Mesenchymal stem cell (in vitro differentiated cells and primary cell): ENCODE measurements at regions not wholly inside any gene's neighbourhood (a gene's known extent, or its start where the extent isn't known, plus 50 kb on each side); places are given as distances from the start of the nearest gene placed in this dataset.

Experiments used
- DNase-seq: peaks from one replicate; pipeline ENCODE4 v3.0.0-alpha.2; 2013
- H2AFZ ChIP-seq: one replicate; pipeline ENCODE4 v1.6.1; 2013; ENCODE audit warnings: low read depth, mild to moderate bottlenecking, control low read depth, inconsistent platforms, low read length, moderate library complexity
- H2AK5ac ChIP-seq: 2 replicates; pipeline ENCODE4 v1.6.1; 2013; ENCODE audit warnings: low read length, moderate library complexity, mild to moderate bottlenecking, inconsistent platforms; ENCODE audit not compliant: severe bottlenecking
- H2BK120ac ChIP-seq: one replicate; pipeline ENCODE4 v1.6.1; 2013; ENCODE audit warnings: low read depth, mild to moderate bottlenecking, inconsistent platforms, low read length, moderate library complexity
- H2BK12ac ChIP-seq, 2 experiments: one replicate each; pipeline ENCODE4 v1.6.1; 2013; ENCODE audit warnings: inconsistent platforms in 2 of 2, low read length in 2 of 2, mild to moderate bottlenecking in 2 of 2, moderate library complexity in 2 of 2, control low read depth in 1 of 2
- H2BK15ac ChIP-seq: one replicate; pipeline ENCODE4 v1.6.1; 2013; ENCODE audit warnings: mild to moderate bottlenecking, low read depth, inconsistent platforms; ENCODE audit not compliant: poor library complexity, severe bottlenecking
- H2BK5ac ChIP-seq: 2 replicates; pipeline ENCODE4 v1.6.1; 2013; ENCODE audit warnings: low read depth, mild to moderate bottlenecking, low read length, control low read depth, inconsistent platforms; ENCODE audit not compliant: poor library complexity, severe bottlenecking
- H3K14ac ChIP-seq, 2 experiments: one replicate each; pipeline ENCODE4 v1.6.1; 2013; ENCODE audit warnings: inconsistent platforms in 2 of 2, low read length in 2 of 2, control low read depth in 1 of 2, mild to moderate bottlenecking in 1 of 2, moderate library complexity in 1 of 2
- H3K18ac ChIP-seq, 2 experiments: one replicate each; pipeline ENCODE4 v1.6.1; 2013; ENCODE audit warnings: inconsistent platforms in 2 of 2, low read length in 2 of 2, control low read depth in 1 of 2, low read depth in 1 of 2, mild to moderate bottlenecking in 1 of 2
- H3K23ac ChIP-seq, 2 experiments: one replicate each; pipeline ENCODE4 v1.6.1; 2013; ENCODE audit warnings: inconsistent platforms in 2 of 2, low read length in 2 of 2, mild to moderate bottlenecking in 2 of 2, moderate library complexity in 2 of 2, control low read depth in 1 of 2
- H3K27ac ChIP-seq: 2 replicates; pipeline ENCODE4 v1.5.1; 2013; ENCODE audit warnings: mild to moderate bottlenecking, moderate library complexity, low read length, control low read depth, inconsistent platforms; ENCODE audit not compliant: poor library complexity, severe bottlenecking
- H3K27me3 ChIP-seq, 2 experiments: 2 replicates each; pipeline versions ENCODE4 v1.6.1 to v1.7.0; 2013; ENCODE audit warnings: low read length in 2 of 2, mild to moderate bottlenecking in 2 of 2, moderate library complexity in 2 of 2, control low read depth in 1 of 2, inconsistent platforms in 1 of 2; ENCODE audit not compliant: control insufficient read depth in 1 of 2, insufficient read depth in 1 of 2
- H3K36me3 ChIP-seq, 2 experiments: 2 replicates each; pipeline versions ENCODE4 v1.6.1 to v1.7.0; 2013; ENCODE audit warnings: low read length in 2 of 2, control low read depth in 1 of 2, inconsistent platforms in 1 of 2, low read depth in 1 of 2, mild to moderate bottlenecking in 1 of 2; ENCODE audit not compliant: insufficient read depth in 2 of 2, control insufficient read depth in 1 of 2
- H3K4ac ChIP-seq, 2 experiments: one replicate each; pipeline ENCODE4 v1.6.1; 2013; ENCODE audit warnings: inconsistent platforms in 2 of 2, low read length in 2 of 2, mild to moderate bottlenecking in 2 of 2, moderate library complexity in 2 of 2, control low read depth in 1 of 2, low read depth in 1 of 2
- H3K4me1 ChIP-seq: 2 replicates; pipeline ENCODE4 v1.6.1; 2013; ENCODE audit warnings: low read depth, low read length, control low read depth; ENCODE audit not compliant: control insufficient read depth, insufficient read depth
- H3K4me2 ChIP-seq: 2 replicates; pipeline ENCODE4 v1.6.1; 2013; ENCODE audit warnings: low read length, mild to moderate bottlenecking, inconsistent platforms; ENCODE audit not compliant: poor library complexity, severe bottlenecking
- H3K4me3 ChIP-seq, 2 experiments: 2 replicates each; pipeline versions ENCODE4 v1.5.1 to v1.7.0; 2013; ENCODE audit warnings: low read length in 2 of 2, mild to moderate bottlenecking in 2 of 2, control low read depth in 1 of 2, low read depth in 1 of 2; ENCODE audit not compliant: insufficient read depth in 1 of 2
- H3K79me1 ChIP-seq: replicated peaks from 2 replicates; pipeline ENCODE4 v1.6.1; 2013; ENCODE audit warnings: mild to moderate bottlenecking, control low read depth, low read length, inconsistent platforms; ENCODE audit not compliant: poor library complexity, severe bottlenecking
- H3K9ac ChIP-seq: 2 replicates; pipeline ENCODE4 v1.7.0; 2013; ENCODE audit warnings: mild to moderate bottlenecking, low read length, moderate library complexity
- H3K9me3 ChIP-seq: 2 replicates; pipeline ENCODE4 v1.7.0; 2013; ENCODE audit warnings: mild to moderate bottlenecking, low read length; ENCODE audit not compliant: control insufficient read depth
- H4K8ac ChIP-seq: one replicate; pipeline ENCODE4 v1.6.1; 2013; ENCODE audit warnings: inconsistent platforms, mild to moderate bottlenecking, low read length, moderate library complexity
- H4K91ac ChIP-seq: one replicate; pipeline ENCODE4 v1.6.1; 2013; ENCODE audit warnings: mild to moderate bottlenecking, low read length, inconsistent platforms
- WGBS: methylation state at CpG from one replicate; pipeline ENCODE4 v1.1.7; 2013; ENCODE audit warnings: mixed read lengths; 5-methylcytosine and 5-hydroxymethylcytosine counted together

- no peak overlapping the region for H2BK15ac ChIP-seq
- no peak overlapping the region for H3K9ac ChIP-seq
- H3K4me2 ChIP-seq, result no peak overlapping the region
- no peak overlapping the region for H2BK12ac ChIP-seq
- no peak overlapping the region for H4K8ac ChIP-seq
- H2AFZ ChIP-seq, result no peak overlapping the region
- H3K79me1 ChIP-seq, result no peaks in the 10 kb centered on the region
- H3K23ac ChIP-seq, result no peak overlapping the region
- no peaks in the 10 kb centered on the region for H3K27me3 ChIP-seq
- no peak overlapping the region for H3K27ac ChIP-seq
- H3K4ac ChIP-seq, result no peak overlapping the region
- no peaks in the 10 kb centered on the region for H3K9me3 ChIP-seq
- H3K18ac ChIP-seq, result no peak overlapping the region
- no peaks in the 10 kb centered on the region for H3K4me1 ChIP-seq
- no peak for DNase-seq
- H2BK5ac ChIP-seq, result no peak overlapping the region
- no peak overlapping the region for H2AK5ac ChIP-seq
- no peak overlapping the region for H4K91ac ChIP-seq
- H3K4me3 ChIP-seq, result no peak overlapping the region
- no peaks in the 10 kb centered on the region for H3K36me3 ChIP-seq
- no peak overlapping the region for H2BK120ac ChIP-seq
- 49% methylated on average over 6 of the region's 6 CpGs for WGBS
- H3K14ac ChIP-seq, result no peak overlapping the region
These were observed 550.0 kb upstream of the TBX3 start for GRCh38 chr12:115233891-115234543.

DNA sequence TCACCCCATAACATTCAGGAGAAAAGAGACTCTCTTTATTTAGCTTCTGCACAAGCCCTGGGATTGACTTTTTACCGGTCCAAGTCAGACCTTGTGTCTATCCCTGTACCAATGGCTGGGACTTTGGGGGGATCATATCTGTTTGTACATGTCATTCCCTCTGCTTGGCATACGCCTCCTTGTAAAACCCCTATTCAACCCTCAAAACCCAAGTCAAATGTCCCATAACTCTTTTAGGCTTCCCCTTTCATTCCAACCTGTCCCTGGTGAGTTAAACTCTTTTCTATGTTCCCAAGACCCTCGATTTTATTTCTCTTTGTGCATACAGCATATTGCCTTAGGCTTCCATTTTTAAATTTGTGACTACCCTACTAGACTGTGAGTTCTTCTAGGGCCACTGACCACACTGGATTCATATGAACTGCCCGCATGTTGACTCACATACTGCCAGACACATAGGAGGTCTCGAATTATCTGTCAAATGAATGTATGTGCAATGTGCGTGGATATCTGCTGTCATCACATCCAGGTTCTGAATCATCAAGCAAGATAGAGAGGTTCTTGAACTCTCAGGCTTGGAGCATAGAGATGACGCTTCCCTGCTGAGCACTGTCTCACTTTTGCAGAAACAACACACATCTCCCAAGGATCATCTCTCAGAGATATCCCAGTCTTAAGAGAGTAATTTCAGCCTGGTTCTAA lies 548.6 kb upstream of the TBX3 start:
- no peak overlapping the region for H2AFZ ChIP-seq

DNA sequence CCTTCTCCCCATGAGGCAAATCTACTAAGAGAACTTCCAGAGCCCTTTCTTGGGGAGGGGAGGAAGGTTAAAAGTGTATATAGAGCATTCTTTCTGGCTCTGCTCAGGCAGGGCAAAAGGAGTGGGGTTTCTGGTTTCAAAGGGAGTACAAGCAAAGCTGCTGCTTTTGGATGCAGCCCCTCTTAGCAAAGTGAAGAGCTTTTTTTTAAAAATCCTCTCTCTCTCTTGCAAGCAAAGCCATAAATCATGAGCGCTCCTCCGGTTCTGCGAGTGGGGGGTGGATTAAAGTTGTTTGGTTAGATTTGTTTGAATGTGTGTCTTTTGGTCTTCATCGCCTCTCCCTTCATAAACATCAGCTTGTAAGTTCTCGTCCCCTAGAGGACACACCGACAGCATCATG lies 546.6 kb upstream of the TBX3 start:
- H3K27ac ChIP-seq, result no peak overlapping the region
- peak; percentile 23 for DNase-seq
- no peak overlapping the region for H2BK5ac ChIP-seq
- H2BK120ac ChIP-seq, result no peak overlapping the region
- H3K18ac ChIP-seq, result no peak overlapping the region
- H3K9me3 ChIP-seq, result no peaks in the 10 kb centered on the region
- H3K9ac ChIP-seq, result no peak overlapping the region
- no peaks in the 10 kb centered on the region for H3K36me3 ChIP-seq
- no peak overlapping the region for H3K4me2 ChIP-seq
- H3K4ac ChIP-seq, result peak overlapping the region in 1 of 2 experiments; percentile 53
- no peaks in the 10 kb centered on the region for H3K4me1 ChIP-seq
- 15% methylated on average over 3 of the region's 6 CpGs for WGBS
- no peaks in the 10 kb centered on the region for H3K27me3 ChIP-seq
- H3K79me1 ChIP-seq, result no peaks in the 10 kb centered on the region
- H2BK12ac ChIP-seq, result no peak overlapping the region
- H3K14ac ChIP-seq, result no peak overlapping the region
- H2BK15ac ChIP-seq, result no peak overlapping the region
- H3K23ac ChIP-seq, result no peak overlapping the region
- H2AFZ ChIP-seq, result no peak overlapping the region
- H2AK5ac ChIP-seq, result no peak overlapping the region
- H4K8ac ChIP-seq, result no peak overlapping the region
- no peak overlapping the region for H3K4me3 ChIP-seq
- no peak overlapping the region for H4K91ac ChIP-seq

More for the DNA sequence above, 548.6 kb upstream of the TBX3 start:
- Histone ChIP-seq H3K23ac (no peak overlapping the region), H3K4ac (no peak overlapping the region), H2BK15ac (no peak overlapping the region), H3K4me2 (no peak overlapping the region), H2AK5ac (no peak overlapping the region), H2BK120ac (no peak overlapping the region), H4K91ac (no peak overlapping the region), H3K27ac (no peak overlapping the region), H4K8ac (no peak overlapping the region), H3K36me3 (no peaks in the 10 kb centered on the region), H3K79me1 (no peaks in the 10 kb centered on the region), H3K14ac (no peak overlapping the region), H3K4me1 (no peaks in the 10 kb centered on the region), H3K18ac (no peak overlapping the region), H2BK12ac (peak overlapping the region in 1 of 2 experiments; percentile 24), H3K4me3 (no peak overlapping the region), H3K9me3 (no peaks in the 10 kb centered on the region), H3K9ac (no peak overlapping the region), H3K27me3 (no peaks in the 10 kb centered on the region), H2BK5ac (no peak overlapping the region)
- WGBS, result 57% methylated on average over 7 of the region's 7 CpGs
- DNase-seq, result peak; percentile 92

DNA sequence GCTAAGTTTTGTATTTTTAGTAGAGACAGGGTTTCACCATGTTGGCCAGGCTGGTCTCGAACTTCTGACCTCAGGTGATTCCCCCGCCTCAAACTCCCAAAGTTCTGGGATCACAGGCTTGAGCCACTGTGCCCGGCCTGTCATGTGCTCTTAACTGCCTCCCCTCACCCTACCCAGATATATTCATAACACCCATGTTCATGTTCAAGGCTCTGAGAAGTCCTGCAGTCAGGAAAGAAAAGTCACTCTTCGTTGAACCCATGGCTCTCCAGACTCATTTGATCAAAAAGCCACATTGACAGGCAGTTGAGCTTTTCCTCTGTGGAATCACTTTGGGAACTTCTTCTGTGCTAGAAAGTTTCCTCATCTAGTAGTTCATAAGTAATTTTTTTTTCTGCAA lies 545.5 kb upstream of the TBX3 start:
- H2BK12ac ChIP-seq, result no peak overlapping the region

More for the DNA sequence above, 545.5 kb upstream of the TBX3 start:
- no peak overlapping the region for H3K4me2 ChIP-seq
- H3K27me3 ChIP-seq, result no peaks in the 10 kb centered on the region
- H3K27ac ChIP-seq, result no peak overlapping the region
- WGBS, result 93% methylated on average over 4 of the region's 4 CpGs
- H4K91ac ChIP-seq, result no peak overlapping the region
- H3K4me1 ChIP-seq, result no peaks in the 10 kb centered on the region
- no peak overlapping the region for H2BK15ac ChIP-seq
- no peak overlapping the region for H3K14ac ChIP-seq
- no peak overlapping the region for H3K18ac ChIP-seq
- H3K79me1 ChIP-seq, result no peaks in the 10 kb centered on the region
- H3K4me3 ChIP-seq, result no peak overlapping the region
- no peak overlapping the region for H2AFZ ChIP-seq
- no peak for DNase-seq
- H3K36me3 ChIP-seq, result no peaks in the 10 kb centered on the region
- H2BK5ac ChIP-seq, result no peak overlapping the region
- H2AK5ac ChIP-seq, result no peak overlapping the region
- H4K8ac ChIP-seq, result no peak overlapping the region
- no peaks in the 10 kb centered on the region for H3K9me3 ChIP-seq
- H3K9ac ChIP-seq, result no peak overlapping the region
- H3K4ac ChIP-seq, result no peak overlapping the region
- no peak overlapping the region for H2BK120ac ChIP-seq
- H3K23ac ChIP-seq, result no peak overlapping the region
